ENCODE measurements at regions not wholly inside any gene's neighbourhood (a gene's known extent, or its start where the extent isn't known, plus 50 kb on each side); places are given as distances from the start of the nearest gene placed in this dataset.

DNA sequence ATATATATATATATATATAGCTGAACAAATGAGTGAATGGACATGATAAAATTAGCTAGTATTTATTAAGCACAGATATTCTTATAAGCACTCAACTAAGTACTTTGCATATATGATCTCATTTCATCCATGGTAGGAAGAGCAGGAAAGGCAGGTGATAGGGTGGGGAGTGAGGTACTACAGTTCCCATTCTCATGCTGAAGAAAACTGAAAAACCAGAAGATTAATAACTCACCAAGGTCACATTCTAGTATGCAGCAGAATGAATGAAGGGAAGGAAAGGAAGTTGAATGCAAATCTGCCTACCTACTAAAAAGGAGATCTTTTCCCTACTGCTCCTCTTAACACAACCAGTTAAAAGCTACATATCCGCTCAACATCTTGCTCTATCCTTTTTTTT lies 298.1 kb upstream of the TMPO start:
- DNase-seq (ENCODE audit: low read depth) = no peak

DNA sequence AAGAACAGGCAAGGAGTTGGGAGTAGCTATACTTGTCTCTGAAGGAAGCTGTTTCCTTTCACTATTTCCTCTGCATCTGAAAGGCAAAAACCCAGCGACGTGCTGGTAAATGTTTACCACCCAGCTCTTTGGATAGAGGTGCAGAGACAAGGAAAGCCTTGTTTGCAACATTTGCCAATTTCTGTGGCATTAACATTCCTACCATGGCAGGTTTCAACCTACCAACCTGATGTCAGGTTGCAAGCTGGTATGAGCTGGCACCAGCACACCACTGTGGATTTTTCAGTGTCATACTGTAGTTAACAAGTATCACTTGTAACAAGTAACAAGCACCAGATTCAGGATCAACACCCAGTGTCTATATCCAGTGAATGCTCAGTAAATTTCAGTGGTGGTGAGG lies 294.8 kb upstream of the TMPO start:
- DNase-seq (ENCODE audit: low read depth) = no peak

DNA sequence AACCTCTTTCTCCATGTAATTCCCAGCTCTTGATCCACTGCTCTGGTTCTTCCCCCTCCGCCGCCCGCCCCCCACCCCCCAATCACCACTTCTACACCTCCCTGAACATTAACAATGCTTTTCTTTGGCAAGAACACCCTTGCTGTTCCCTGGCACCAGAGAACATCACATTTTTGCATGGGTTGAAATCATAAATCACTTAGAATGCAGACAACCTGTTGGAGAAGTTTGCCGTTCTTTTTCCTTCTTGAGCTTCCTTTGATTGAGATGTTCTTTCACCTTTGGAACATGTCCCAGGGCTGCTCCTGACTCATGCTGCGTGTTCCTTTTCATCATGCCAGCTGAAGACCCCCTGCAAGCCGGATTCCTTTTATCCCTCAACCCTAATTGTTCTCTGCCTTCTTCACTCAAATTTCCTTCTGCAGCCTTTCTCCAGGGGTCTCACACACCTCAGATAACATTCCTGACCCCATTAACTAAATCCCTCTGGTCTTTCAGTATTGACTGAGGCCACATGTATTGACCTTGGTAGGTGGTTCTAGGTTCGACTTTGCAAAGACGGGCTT lies 294.1 kb upstream of the TMPO start:
- DNase-seq (ENCODE audit: low read depth) = no peak

- no peak for DNase-seq (ENCODE audit: low read depth)
Observed at GRCh38 chr12:98222135-98222534, 293.3 kb upstream of the TMPO start.

- DNase-seq (ENCODE audit: low read depth) = no peak
Observed at GRCh38 chr12:98224584-98225221, 290.7 kb upstream of the TMPO start.

DNA sequence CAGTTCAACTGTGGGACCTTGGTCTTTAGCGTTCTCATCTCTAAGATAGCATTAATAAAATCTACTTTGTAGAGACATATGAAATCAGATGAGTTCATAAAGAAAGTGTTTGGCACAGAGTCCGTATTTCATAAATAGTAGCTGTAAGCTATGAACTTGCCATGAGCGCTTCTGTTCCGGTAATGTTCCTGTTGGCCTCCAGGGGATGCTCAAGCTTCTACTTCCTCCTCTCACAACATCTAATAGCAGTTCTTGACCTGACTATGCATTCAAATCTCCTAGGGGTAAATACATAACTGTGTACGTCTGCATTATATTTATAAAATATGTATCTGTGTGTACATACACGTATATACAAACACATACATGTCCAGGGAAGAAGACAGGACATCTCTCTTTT lies 288.2 kb upstream of the TMPO start:
- no peak for DNase-seq (ENCODE audit: low read depth)

DNA sequence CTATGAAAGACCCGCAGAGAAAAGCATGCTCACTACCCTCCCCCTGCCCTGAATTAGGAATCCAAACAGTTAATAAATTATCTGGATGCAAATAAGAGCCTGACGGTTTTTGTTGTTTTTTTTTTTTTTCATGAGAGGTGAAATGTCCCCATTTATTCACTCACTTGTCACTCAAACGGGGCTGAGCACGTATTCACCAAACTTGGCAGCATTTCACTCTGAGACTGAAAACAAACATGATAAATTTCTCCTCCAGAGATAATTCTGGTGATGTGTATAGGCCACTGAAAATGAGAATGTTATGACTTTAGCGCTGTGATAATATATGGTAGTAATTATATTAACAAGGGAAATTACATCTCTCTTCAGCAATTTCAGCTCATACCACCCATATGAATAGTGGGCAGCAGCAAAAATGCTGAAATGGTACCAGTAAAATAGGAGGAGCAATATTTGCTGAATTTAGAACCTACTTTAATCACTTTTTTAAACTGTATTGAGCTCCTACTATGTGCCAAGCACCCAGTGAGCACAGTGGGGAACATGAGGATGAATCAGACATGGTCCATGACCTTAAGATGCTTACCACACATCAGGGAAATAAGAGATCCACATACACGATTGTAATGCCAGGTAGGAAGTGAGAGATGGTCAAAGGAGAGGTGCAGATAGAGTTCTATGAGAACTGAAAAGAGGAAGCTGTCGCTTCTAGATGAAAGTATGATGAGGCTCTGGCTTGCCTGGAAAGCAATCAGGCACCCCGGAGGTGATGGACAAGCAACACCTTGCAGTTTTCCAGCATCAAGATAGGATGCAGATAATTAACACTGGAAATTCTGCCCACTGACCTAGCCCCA lies 286.5 kb upstream of the TMPO start:
- DNase-seq (ENCODE audit: low read depth) = no peak

DNA sequence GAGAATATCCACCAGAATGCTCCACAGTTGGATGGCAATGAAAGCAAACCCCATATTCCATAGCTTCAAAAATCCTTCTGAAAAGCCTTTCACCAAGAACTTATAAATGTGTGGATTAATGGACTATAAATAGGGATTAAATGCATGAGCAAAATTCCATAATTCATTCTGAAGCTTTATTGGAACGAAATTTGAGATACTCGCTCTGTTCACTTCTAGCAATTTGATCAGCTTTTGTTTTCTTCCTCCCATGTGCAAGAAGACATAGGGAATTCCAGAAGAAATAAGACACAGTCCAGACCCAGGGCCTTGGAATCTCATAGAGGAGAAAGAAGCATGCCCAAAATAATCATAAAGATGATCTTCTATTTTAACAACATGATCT lies 285.9 kb upstream of the TMPO start:
- DNase-seq (ENCODE audit: low read depth) = no peak

DNA sequence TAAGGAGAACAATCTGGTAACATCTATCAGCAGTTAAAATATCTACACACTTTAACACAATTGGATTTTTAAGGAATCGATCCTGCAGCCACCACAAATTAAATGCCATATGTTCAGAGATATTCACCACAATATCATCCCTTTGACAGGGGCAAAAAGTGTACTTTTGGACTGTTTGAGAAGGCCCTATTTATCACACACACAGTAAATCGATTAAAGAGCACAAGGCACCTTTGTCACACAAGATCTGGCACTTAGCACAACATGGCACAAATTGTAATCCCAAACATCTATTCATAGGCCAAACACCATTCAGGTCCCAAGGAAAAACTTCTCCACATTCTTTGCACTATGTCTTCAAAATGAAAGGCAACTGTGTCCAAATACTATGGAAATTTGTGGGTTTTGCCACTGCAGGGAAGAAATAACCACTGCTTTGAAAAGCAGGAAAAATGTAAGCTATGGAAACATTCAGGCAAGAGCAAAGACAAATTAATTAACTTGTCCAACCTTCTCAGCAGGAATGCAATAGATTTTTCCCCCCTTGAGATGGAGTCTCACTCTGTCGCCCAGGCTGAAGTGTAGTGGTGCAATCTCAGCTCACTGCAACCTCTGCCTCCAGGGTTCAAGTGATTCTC lies 282.5 kb upstream of the TMPO start:
- DNase-seq (ENCODE audit: low read depth) = no peak

DNA sequence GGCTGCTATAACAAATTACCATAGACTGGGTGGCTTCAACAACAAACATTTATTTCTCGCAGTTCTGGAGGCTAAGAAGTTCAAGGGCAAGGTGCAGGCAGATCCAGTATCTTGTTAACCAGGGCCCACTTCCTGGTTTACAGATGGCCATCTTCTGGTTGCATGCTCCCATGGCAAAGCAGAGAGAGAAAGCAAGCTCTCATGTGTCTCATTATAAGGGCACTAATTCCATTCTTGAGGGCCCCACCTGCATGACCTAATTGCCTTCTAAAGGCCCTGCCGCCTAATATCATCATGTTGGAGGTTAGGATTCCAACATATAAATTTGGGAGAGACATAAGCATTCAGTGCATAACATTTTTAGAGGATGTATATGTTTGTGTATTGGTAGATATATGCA lies 280.1 kb upstream of the TMPO start:
- no peak for DNase-seq (ENCODE audit: low read depth)

DNA sequence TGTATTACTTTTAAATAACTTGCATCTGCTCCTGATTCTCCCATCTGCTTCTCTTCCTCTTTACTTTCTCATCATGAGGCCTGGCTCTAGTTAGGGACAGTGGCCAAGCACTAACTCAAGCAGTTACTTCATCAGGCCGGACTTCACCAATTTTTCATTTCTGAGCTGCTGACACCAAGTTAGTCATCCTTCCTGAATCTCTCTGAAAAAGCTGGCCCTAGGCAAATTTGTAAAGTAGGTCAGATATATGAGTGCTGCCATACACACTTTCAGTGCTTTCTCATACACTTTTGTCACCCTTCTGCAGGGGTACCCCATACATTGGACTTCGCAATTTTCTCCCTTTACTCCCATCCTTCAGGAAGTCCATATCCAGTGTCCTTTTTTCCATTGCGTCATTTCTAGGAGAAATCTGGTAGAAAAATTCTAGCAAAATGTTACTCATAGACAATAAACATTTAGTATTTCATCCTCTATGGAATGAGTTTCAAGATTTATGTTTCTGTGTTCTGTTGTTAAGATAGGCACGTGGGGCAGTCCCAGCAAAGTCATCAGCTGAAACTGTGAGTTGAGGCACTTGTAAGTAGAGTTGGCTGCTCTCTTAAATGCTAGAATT lies 276.8 kb upstream of the TMPO start:
- DNase-seq (ENCODE audit: low read depth) = no peak

DNA sequence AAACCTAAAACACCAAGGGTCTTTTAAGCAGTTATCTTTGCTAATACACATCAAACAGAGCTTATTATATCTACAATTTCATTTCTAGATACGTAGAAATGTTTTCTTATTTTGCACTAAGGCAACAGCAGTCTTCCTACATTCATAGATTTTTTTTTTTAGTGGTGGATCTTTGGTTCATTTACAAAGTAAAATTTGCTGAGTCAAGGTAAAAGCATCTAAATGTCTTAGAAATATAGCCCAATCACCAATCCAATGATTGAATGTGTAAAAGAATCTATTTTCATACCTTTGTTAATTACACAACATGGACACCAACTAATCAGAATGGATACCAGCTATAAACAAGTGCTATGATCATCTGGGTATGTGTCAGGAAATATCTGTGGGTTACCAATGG lies 272.2 kb upstream of the TMPO start:
- no peak for DNase-seq (ENCODE audit: low read depth)

- DNase-seq (ENCODE audit: low read depth) = no peak
Observed at GRCh38 chr12:98244136-98244535, 271.3 kb upstream of the TMPO start.

DNA sequence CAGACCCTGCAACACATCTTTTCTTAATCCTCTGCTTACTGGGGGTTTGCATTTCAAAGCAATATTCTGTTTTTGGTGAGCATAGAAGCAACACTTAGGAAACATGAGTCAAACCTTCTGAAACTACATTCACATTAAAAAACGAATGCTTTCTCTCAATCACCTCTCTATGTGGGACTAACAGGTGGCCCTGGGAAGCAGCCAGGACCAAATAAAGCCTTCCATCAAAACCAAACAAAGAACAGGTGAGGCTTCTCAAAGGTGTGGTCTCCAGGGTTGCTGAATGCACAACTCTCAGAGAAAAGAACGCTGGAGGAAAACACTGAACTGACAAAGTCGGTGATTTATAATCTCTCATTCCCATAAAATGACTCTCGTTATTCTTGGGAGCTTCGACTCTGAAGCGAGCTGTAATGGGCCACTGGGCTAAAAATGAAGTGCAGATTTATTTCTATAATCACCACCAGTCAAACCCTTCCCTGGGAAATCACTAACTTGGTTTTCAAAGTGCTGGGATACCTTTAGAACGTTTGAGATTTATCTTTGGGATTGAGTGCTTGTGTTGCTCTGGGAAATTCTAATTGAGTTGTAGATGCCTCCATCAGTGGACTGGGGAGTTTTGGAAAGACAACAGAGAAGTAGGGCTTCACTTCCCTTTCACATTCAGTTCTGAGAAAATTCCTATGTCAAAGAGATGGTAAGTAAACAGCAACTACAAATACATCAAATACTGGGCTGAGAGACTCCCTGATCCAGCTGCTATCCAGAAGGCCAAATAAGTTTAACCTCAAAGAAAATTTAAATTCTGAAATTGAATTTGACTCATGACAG lies 262.0 kb upstream of the TMPO start:
- no peak for DNase-seq (ENCODE audit: low read depth)

- no peak for DNase-seq (ENCODE audit: low read depth)
Observed at GRCh38 chr12:98256830-98257229, 258.6 kb upstream of the TMPO start.

DNA sequence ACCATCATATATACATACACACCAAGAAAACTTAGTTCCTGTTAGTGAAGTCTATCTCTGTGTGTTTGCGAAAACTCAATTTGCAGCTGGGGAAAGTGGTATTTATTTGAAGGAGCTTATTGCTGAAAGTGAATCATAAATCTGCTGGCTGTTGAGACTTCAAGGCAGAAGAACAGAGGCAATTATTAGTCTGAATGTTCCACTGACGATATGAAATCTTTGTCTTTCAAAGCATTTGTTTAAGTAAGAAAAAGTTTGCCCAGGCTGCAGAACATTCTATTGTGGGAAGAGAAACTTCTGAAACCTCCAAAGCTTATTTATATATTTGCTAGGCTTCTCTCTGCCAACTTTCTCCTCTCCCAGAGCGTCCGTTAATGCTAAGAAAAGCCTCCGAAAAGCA lies 255.7 kb upstream of the TMPO start:
- DNase-seq (ENCODE audit: low read depth) = no peak

DNA sequence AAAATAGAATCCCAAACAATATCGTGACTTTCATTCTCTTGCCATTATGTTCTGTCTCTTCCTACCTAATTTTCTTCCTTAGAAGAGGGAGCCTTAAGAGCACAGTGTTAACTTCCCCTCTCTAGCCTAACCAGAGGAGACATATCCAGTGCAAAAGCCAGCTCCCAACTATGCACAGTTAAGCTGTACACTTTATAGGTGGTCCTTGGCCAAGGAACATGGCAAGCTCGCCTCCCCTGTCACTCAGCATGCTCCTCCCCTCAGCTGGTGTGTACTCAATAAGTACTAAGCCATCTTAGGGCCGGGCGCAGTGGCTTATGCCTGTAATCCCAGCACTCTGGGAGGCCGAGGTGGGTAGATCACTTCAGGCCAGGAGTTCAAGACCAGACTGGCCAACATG lies 255.1 kb upstream of the TMPO start:
- DNase-seq (ENCODE audit: low read depth) = no peak

DNA sequence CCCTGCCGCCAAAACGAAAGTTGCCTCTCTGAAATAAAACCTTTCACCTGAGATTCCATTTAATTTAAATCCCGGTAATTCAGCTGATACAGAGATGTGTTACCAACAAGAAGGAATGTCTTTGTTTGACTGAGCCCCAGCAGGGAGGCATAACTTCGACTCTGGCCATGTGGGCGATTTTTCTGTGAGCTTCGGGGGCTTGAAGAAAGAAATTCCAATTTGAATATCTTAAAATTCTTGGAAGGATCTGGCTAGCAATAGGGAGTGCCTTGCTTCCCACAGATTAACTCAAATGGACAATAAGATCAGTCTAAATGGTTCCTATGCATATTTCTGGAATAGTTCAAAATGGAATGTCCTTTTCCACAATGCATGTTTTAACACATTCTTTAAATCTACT lies 252.5 kb upstream of the TMPO start:
- no peak for DNase-seq (ENCODE audit: low read depth)

GRCh38 chr12:98274430-98275130 lies 240.8 kb upstream of the TMPO start:
- DNase-seq (ENCODE audit: low read depth) = no peak

DNA sequence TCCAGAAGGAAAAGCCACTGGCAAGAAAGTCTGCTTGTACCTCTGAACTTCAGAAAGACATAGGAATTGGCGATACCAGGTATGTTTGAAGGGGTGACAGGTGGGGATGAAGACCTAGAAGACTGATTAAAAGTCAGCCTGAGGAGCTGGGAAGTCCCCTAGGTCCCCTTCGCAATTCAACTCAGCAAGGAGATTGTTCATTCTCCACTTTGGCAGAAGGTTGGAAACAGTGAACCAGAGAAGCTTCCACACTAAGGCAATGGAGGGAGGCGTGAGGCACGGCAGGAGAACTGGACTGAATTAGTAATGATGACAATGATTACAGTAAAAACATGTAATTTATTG lies 240.3 kb upstream of the TMPO start:
- DNase-seq (ENCODE audit: low read depth) = no peak

- no peak for DNase-seq (ENCODE audit: low read depth)
Observed at GRCh38 chr12:98280152-98280551, 235.2 kb upstream of the TMPO start.
